ENCODE measurements at regions not wholly inside any gene's neighbourhood (a gene's known extent, or its start where the extent isn't known, plus 50 kb on each side); places are given as distances from the start of the nearest gene placed in this dataset.

- H3K9me3 Mint-ChIP-seq, result peaks cover 3% of the 10 kb centered on the region
- H3K27me3 Mint-ChIP-seq, result no peaks in the 10 kb centered on the region
- H3K4me1 Mint-ChIP-seq, result peaks cover 15% of the 10 kb centered on the region
- intact Hi-C loops (cut with micrococcal nuclease), result no loop called here
- H3K36me3 Mint-ChIP-seq (ENCODE audit: low read depth), result peaks cover 58% of the 10 kb centered on the region
- ChIA-PET POLR2A (no interaction called here), CTCF (interaction anchor here (0.9 to 2.0 kb wide), 2 partner anchors 18 to 165 kb away, joined by 3 to 7 read pairs; no protein-coding TSS in a partner anchor)
- DNase-seq, result no peak
- no peak overlapping the region for H3K27ac Mint-ChIP-seq
- peak; percentile 21 for ATAC-seq (ENCODE audit: low read depth)
- TF ChIP-seq CTCF (IDR thresholded peaks at IDR 0.05), result no peak
- no peak overlapping the region for H3K4me3 Mint-ChIP-seq
Observed at GRCh38 chr2:16591370-16591933, 74.2 kb downstream of the CYRIA start.

GRCh38 chr2:16589465-16589864, 76.2 kb downstream of the CYRIA start:
- ChIA-PET CTCF (interaction anchor here (0.8 kb wide), 1 partner anchor 25 kb away, joined by 3 read pairs; no protein-coding TSS in a partner anchor), POLR2A (no interaction called here)
- intact Hi-C loops (cut with micrococcal nuclease), result no loop called here
- Mint-ChIP-seq H3K27ac (no peak overlapping the region), H3K9me3 (peaks cover 3% of the 10 kb centered on the region), H3K4me3 (no peak overlapping the region), H3K36me3 (ENCODE audit: low read depth) (peaks cover 74% of the 10 kb centered on the region), H3K27me3 (no peaks in the 10 kb centered on the region), H3K4me1 (peaks cover 33% of the 10 kb centered on the region)
- no peak for DNase-seq
- ATAC-seq (ENCODE audit: low read depth), result no peak
- no peak for TF ChIP-seq CTCF (IDR thresholded peaks at IDR 0.05)

- Mint-ChIP-seq H3K9me3 (peaks cover 3% of the 10 kb centered on the region), H3K4me1 (peaks cover 33% of the 10 kb centered on the region), H3K27ac (no peak overlapping the region), H3K36me3 (ENCODE audit: low read depth) (peaks cover 83% of the 10 kb centered on the region), H3K4me3 (no peak overlapping the region), H3K27me3 (no peaks in the 10 kb centered on the region)
- no peak for TF ChIP-seq CTCF (IDR thresholded peaks at IDR 0.05)
- ChIA-PET CTCF (interaction anchor here (0.8 kb wide), 1 partner anchor 26 kb away, joined by 3 read pairs; no protein-coding TSS in a partner anchor), POLR2A (no interaction called here)
- ATAC-seq (ENCODE audit: low read depth), result no peak
- DNase-seq, result no peak
- intact Hi-C loops (cut with micrococcal nuclease), result no loop called here
Observed at GRCh38 chr2:16588565-16588964, 77.1 kb downstream of the CYRIA start.

GRCh38 chr2:16587601-16588000, 78.0 kb downstream of the CYRIA start:
- H3K27ac Mint-ChIP-seq, result no peak overlapping the region
- no peak for ATAC-seq (ENCODE audit: low read depth)
- DNase-seq, result no peak
- TF ChIP-seq CTCF (IDR thresholded peaks at IDR 0.05), result no peak
- H3K4me1 Mint-ChIP-seq, result peaks cover 33% of the 10 kb centered on the region
- peaks cover 3% of the 10 kb centered on the region for H3K9me3 Mint-ChIP-seq
- intact Hi-C loops (cut with micrococcal nuclease), result no loop called here
- no peak overlapping the region for H3K4me3 Mint-ChIP-seq
- CTCF ChIA-PET, result no interaction called here
- no peaks in the 10 kb centered on the region for H3K27me3 Mint-ChIP-seq
- peaks cover 86% of the 10 kb centered on the region for H3K36me3 Mint-ChIP-seq (ENCODE audit: low read depth)
- POLR2A ChIA-PET, result no interaction called here

- ChIA-PET CTCF (no interaction called here), POLR2A (no interaction called here)
- TF ChIP-seq CTCF (IDR thresholded peaks at IDR 0.05), result no peak
- ATAC-seq (ENCODE audit: low read depth) (no peak), DNase-seq (no peak)
- Mint-ChIP-seq H3K4me1 (peaks cover 28% of the 10 kb centered on the region), H3K9me3 (peaks cover 3% of the 10 kb centered on the region), H3K27me3 (no peaks in the 10 kb centered on the region), H3K36me3 (ENCODE audit: low read depth) (peaks cover 85% of the 10 kb centered on the region), H3K4me3 (no peak overlapping the region), H3K27ac (no peak overlapping the region)
- intact Hi-C loops (cut with micrococcal nuclease), result no loop called here
Observed at GRCh38 chr2:16584824-16585540, 80.7 kb downstream of the CYRIA start.

All from activated B cell treated with CpG ODN at 0.5 μM for 24 hours (primary cell).